ENCODE measurements at regions not wholly inside any gene's neighbourhood (a gene's known extent, or its start where the extent isn't known, plus 50 kb on each side); places are given as distances from the start of the nearest gene placed in this dataset.

DNA sequence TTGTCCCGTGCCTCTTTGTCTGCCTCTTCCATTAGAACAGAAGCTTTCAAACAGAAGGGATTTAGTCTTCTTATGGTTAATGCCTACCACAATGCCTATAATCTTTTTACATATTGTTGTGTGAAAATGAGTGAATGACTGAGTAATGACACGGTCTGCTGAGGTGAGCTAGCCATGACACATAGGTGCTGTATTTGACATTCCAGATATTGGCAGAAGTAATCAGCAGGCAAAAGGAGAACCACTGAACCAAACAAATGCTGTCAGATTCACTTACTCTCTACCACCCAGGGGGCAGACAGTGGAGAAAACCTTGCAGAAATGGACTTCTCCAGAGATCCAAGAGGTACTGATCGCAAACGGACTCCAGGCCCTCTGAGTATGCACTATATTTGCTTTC is 377.2 kb upstream of the VWC2 start:
- DNase-seq (ENCODE audit: low spot score): no peak
- Histone ChIP-seq H3K36me3 (ENCODE audit: control insufficient read depth in 4 of 4, insufficient read depth in 3 of 4, low read depth in 1 of 4, low read length in 3 of 4) (no peaks in the 10 kb centered on the region), H3K9ac (ENCODE audit: low read depth in 1 of 2, low read length in 2 of 2) (no peak overlapping the region), H3K27me3 (ENCODE audit: control insufficient read depth in 4 of 4, insufficient read depth in 4 of 4, low read length in 3 of 4) (peaks cover 0 to 2% (median 0%) of the 10 kb centered on the region in 4 donors), H3K4me1 (ENCODE audit: control insufficient read depth in 4 of 4, insufficient read depth in 4 of 4, low read length in 3 of 4) (no peaks in the 10 kb centered on the region), H3K9me3 (ENCODE audit: control insufficient read depth in 4 of 4, low read length in 3 of 4) (no peaks in the 10 kb centered on the region), H3K4me3 (ENCODE audit: low read depth in 1 of 3, low read length in 3 of 3) (no peak overlapping the region), H3K27ac (ENCODE audit: low read depth in 1 of 2, low read length in 2 of 2) (no peak overlapping the region)
- WGBS: 70% methylated on average over 4 of the region's 4 CpGs
- TF ChIP-seq RAD21 (IDR thresholded peaks at IDR 0.05): no peak
- no peak for TF ChIP-seq YY1 (IDR thresholded peaks at IDR 0.05)
- TF ChIP-seq EGR1 (IDR thresholded peaks at IDR 0.05; ENCODE audit: low read depth in 2 of 2): no peak
- TF ChIP-seq, protein P1, sequence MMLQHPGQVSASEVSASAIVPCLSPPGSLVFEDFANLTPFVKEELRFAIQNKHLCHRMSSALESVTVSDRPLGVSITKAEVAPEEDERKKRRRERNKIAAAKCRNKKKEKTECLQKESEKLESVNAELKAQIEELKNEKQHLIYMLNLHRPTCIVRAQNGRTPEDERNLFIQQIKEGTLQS (IDR thresholded peaks at IDR 0.05): no peak
- no peak for TF ChIP-seq HNF4G (IDR thresholded peaks at IDR 0.05)
- TF ChIP-seq FOXA2 (IDR thresholded peaks at IDR 0.05): no peak
- no peak for TF ChIP-seq TAF1 (conservative IDR thresholded peaks at IDR 0.05)
- TF ChIP-seq, protein P2, sequence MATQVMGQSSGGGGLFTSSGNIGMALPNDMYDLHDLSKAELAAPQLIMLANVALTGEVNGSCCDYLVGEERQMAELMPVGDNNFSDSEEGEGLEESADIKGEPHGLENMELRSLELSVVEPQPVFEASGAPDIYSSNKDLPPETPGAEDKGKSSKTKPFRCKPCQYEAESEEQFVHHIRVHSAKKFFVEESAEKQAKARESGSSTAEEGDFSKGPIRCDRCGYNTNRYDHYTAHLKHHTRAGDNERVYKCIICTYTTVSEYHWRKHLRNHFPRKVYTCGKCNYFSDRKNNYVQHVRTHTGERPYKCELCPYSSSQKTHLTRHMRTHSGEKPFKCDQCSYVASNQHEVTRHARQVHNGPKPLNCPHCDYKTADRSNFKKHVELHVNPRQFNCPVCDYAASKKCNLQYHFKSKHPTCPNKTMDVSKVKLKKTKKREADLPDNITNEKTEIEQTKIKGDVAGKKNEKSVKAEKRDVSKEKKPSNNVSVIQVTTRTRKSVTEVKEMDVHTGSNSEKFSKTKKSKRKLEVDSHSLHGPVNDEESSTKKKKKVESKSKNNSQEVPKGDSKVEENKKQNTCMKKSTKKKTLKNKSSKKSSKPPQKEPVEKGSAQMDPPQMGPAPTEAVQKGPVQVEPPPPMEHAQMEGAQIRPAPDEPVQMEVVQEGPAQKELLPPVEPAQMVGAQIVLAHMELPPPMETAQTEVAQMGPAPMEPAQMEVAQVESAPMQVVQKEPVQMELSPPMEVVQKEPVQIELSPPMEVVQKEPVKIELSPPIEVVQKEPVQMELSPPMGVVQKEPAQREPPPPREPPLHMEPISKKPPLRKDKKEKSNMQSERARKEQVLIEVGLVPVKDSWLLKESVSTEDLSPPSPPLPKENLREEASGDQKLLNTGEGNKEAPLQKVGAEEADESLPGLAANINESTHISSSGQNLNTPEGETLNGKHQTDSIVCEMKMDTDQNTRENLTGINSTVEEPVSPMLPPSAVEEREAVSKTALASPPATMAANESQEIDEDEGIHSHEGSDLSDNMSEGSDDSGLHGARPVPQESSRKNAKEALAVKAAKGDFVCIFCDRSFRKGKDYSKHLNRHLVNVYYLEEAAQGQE (IDR thresholded peaks at IDR 0.05): no peak
- no peak for TF ChIP-seq FOXA1 (IDR thresholded peaks at IDR 0.05)
- no peak for TF ChIP-seq GABPA (IDR thresholded peaks at IDR 0.05 in 1 of 2, conservative IDR thresholded peaks at IDR 0.05 in 1 of 2)
- no peak for TF ChIP-seq HNF4A (conservative IDR thresholded peaks at IDR 0.05)
- TF ChIP-seq, protein P3, sequence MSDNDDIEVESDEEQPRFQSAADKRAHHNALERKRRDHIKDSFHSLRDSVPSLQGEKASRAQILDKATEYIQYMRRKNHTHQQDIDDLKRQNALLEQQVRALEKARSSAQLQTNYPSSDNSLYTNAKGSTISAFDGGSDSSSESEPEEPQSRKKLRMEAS (IDR thresholded peaks at IDR 0.05): no peak

DNA sequence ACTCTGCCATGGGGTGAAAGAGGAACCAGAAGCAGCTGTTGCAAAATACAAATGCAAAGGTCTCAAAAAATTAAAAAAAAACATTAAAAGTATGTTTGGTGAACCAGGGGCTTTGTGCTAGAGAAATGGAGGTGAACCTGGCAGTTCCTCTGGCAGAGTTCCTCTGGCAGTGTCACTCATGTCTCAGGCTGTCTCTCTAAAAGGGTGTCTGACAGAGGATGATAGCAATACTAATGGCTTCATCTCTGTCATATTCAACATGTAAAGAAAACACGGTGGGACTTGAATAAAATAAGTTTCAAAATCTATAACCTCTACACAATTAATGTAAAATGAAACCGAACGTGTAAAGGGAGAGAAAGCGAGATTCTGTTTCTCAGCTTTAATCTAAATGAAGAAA is 375.7 kb upstream of the VWC2 start:
- TF ChIP-seq SP1 (IDR thresholded peaks at IDR 0.05) (no peak), RXRA (IDR thresholded peaks at IDR 0.05) (no peak), RAD21 (IDR thresholded peaks at IDR 0.05) (no peak), GABPA (IDR thresholded peaks at IDR 0.05 in 1 of 2, conservative IDR thresholded peaks at IDR 0.05 in 1 of 2) (no peak), TAF1 (conservative IDR thresholded peaks at IDR 0.05) (no peak), HNF4A (conservative IDR thresholded peaks at IDR 0.05) (no peak)
- TF ChIP-seq, protein P4, sequence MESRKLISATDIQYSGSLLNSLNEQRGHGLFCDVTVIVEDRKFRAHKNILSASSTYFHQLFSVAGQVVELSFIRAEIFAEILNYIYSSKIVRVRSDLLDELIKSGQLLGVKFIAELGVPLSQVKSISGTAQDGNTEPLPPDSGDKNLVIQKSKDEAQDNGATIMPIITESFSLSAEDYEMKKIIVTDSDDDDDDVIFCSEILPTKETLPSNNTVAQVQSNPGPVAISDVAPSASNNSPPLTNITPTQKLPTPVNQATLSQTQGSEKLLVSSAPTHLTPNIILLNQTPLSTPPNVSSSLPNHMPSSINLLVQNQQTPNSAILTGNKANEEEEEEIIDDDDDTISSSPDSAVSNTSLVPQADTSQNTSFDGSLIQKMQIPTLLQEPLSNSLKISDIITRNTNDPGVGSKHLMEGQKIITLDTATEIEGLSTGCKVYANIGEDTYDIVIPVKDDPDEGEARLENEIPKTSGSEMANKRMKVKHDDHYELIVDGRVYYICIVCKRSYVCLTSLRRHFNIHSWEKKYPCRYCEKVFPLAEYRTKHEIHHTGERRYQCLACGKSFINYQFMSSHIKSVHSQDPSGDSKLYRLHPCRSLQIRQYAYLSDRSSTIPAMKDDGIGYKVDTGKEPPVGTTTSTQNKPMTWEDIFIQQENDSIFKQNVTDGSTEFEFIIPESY (IDR thresholded peaks at IDR 0.05): no peak
- TF ChIP-seq, protein P5, sequence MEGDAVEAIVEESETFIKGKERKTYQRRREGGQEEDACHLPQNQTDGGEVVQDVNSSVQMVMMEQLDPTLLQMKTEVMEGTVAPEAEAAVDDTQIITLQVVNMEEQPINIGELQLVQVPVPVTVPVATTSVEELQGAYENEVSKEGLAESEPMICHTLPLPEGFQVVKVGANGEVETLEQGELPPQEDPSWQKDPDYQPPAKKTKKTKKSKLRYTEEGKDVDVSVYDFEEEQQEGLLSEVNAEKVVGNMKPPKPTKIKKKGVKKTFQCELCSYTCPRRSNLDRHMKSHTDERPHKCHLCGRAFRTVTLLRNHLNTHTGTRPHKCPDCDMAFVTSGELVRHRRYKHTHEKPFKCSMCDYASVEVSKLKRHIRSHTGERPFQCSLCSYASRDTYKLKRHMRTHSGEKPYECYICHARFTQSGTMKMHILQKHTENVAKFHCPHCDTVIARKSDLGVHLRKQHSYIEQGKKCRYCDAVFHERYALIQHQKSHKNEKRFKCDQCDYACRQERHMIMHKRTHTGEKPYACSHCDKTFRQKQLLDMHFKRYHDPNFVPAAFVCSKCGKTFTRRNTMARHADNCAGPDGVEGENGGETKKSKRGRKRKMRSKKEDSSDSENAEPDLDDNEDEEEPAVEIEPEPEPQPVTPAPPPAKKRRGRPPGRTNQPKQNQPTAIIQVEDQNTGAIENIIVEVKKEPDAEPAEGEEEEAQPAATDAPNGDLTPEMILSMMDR (IDR thresholded peaks at IDR 0.05; ENCODE audit: low read depth, low read length, missing input control): no peak
- TF ChIP-seq, protein P3 (IDR thresholded peaks at IDR 0.05): no peak
- TF ChIP-seq, protein P2 (IDR thresholded peaks at IDR 0.05): no peak
- DNase-seq (ENCODE audit: low spot score): no peak
- Histone ChIP-seq H3K36me3 (ENCODE audit: control insufficient read depth in 4 of 4, insufficient read depth in 3 of 4, low read depth in 1 of 4, low read length in 3 of 4) (no peaks in the 10 kb centered on the region), H3K27me3 (ENCODE audit: control insufficient read depth in 4 of 4, insufficient read depth in 4 of 4, low read length in 3 of 4) (peaks cover 0 to 2% (median 0%) of the 10 kb centered on the region in 4 donors), H3K9ac (ENCODE audit: low read depth in 1 of 2, low read length in 2 of 2) (no peak overlapping the region), H3K4me3 (ENCODE audit: low read depth in 1 of 3, low read length in 3 of 3) (no peak overlapping the region), H3K27ac (ENCODE audit: low read depth in 1 of 2, low read length in 2 of 2) (no peak overlapping the region), H3K4me1 (ENCODE audit: control insufficient read depth in 4 of 4, insufficient read depth in 4 of 4, low read length in 3 of 4) (no peaks in the 10 kb centered on the region), H3K9me3 (ENCODE audit: control insufficient read depth in 4 of 4, low read length in 3 of 4) (no peaks in the 10 kb centered on the region)
- 75% methylated on average over 4 of the region's 4 CpGs for WGBS

Measured in liver (tissue), 8 donors.